K562 (cell line): ENCODE measurements at regions not wholly inside any gene's neighbourhood (a gene's known extent, or its start where the extent isn't known, plus 50 kb on each side); places are given as distances from the start of the nearest gene placed in this dataset.

Source experiments
- ATAC-seq: fragments of 200-7000 bp; cut with Tn5 transposase; 3 replicates; pipeline ENCODE4 v1.9.1; 2020; ENCODE audit warnings: moderate library complexity
- BruUV-seq: library from RNA; stranded (reverse); fragments of 400-500 nt; replicated peaks from 2 replicates; lab custom pipeline; 2021; lab: Mats Ljungman, UMichigan
- CTCF ChIA-PET: fragments of 300-600 bp; formaldehyde crosslinking; extraction: SDS; loops from one replicate; lab custom pipeline; 2021; ENCODE audit warnings: low intra/inter-chr PET ratio; lab: Yijun Ruan, JAX
- POLR2A ChIA-PET: fragments of 300-600, 350-650 bp; sonication (Branson Sonifier 250); formaldehyde crosslinking; extraction: SDS; loops from one replicate; lab custom pipeline; 2021; ENCODE audit warnings: antibody characterized with exemption, inconsistent platforms; lab: Yijun Ruan, JAX
- DNase-seq, 4 experiments: peaks; one replicate each; pipeline versions ENCODE4 v3.0.0 to v3.0.0-alpha.2; 2011 to 2018; ENCODE audit warnings: low spot score in 3 of 4, mixed read lengths in 3 of 4; ENCODE audit errors: extremely low read depth in 1 of 4
- FAIRE-seq: peaks from 2 replicates; lab custom pipeline; 2011; peaks lifted over from hg19 to GRCh38; lab: Jason Lieb, UNC
- H2AFZ ChIP-seq: 2 replicates; pipeline ENCODE4 v1.6.0; 2011; ENCODE audit warnings: low read depth, low read length, control low read depth, inconsistent platforms
- H3K27ac ChIP-seq: fragments of 200-600 bp; 3 replicates; pipeline ENCODE4 v1.8.0; 2011; ENCODE audit warnings: low read depth, mild to moderate bottlenecking, control low read depth, inconsistent platforms, low read length, moderate library complexity, mixed read lengths; ENCODE audit errors: extremely low read depth
- H3K27me3 ChIP-seq, 2 experiments: fragments of 300-600 bp in 1 of 2; 2 replicates in 1 of 2; 3 replicates in 1 of 2; pipeline versions ENCODE4 v1.6.0 to v1.8.0; 2011; ENCODE audit warnings: inconsistent platforms in 2 of 2, low read length in 2 of 2, mild to moderate bottlenecking in 1 of 2, mixed read lengths in 1 of 2, moderate library complexity in 1 of 2; ENCODE audit not compliant: control insufficient read depth in 2 of 2, insufficient read depth in 2 of 2
- H3K36me3 ChIP-seq: fragments of 300-600 bp; 3 replicates; pipeline ENCODE4 v1.8.0; 2011; ENCODE audit warnings: mild to moderate bottlenecking, low read length, inconsistent platforms; ENCODE audit not compliant: control insufficient read depth, insufficient read depth
- H3K4me1 ChIP-seq, 2 experiments: fragments of 200-600 bp in 1 of 2; replicated peaks in 1 of 2; 2 replicates in 1 of 2; 3 replicates in 1 of 2; pipeline versions ENCODE4 v1.5.1 to v1.8.0; 2011; ENCODE audit warnings: inconsistent platforms in 2 of 2, low read length in 2 of 2, mild to moderate bottlenecking in 1 of 2, mixed read lengths in 1 of 2, moderate library complexity in 1 of 2; ENCODE audit not compliant: control insufficient read depth in 2 of 2, insufficient read depth in 2 of 2
- H3K4me2 ChIP-seq: 2 replicates; pipeline ENCODE4 v1.6.1; 2011; ENCODE audit warnings: low read length, control low read depth, inconsistent platforms, mixed read lengths; ENCODE audit not compliant: insufficient read depth
- H3K4me3 ChIP-seq: fragments of 200-600 bp; sonication (generic), shearing (Covaris generic); 2 replicates; pipeline ENCODE4 v1.5.1; 2016; ENCODE audit warnings: control low read depth, inconsistent platforms
- H3K79me2 ChIP-seq: fragments of 200-600 bp; 3 replicates; pipeline ENCODE4 v1.8.0; 2011; ENCODE audit warnings: low read length, inconsistent platforms; ENCODE audit not compliant: control insufficient read depth, insufficient read depth
- H3K9ac ChIP-seq, 2 experiments: 2 replicates each; pipeline versions ENCODE4 v1.6.0 to v1.6.1; 2011; ENCODE audit warnings: low read depth in 2 of 2, low read length in 2 of 2, control low read depth in 1 of 2, inconsistent platforms in 1 of 2, mild to moderate bottlenecking in 1 of 2, mixed read lengths in 1 of 2; ENCODE audit not compliant: insufficient read depth in 1 of 2
- H3K9me1 ChIP-seq: one replicate; pipeline ENCODE4 v1.6.0; 2011; ENCODE audit warnings: inconsistent platforms, mild to moderate bottlenecking, low read length, moderate library complexity; ENCODE audit not compliant: control insufficient read depth, insufficient read depth
- H3K9me3 ChIP-seq: replicated peaks from 2 replicates; pipeline ENCODE4 v1.5.1; 2011; ENCODE audit warnings: low read depth, low read length, inconsistent platforms; ENCODE audit not compliant: control insufficient read depth, insufficient read depth
- H4K20me1 ChIP-seq: replicated peaks from 2 replicates; pipeline ENCODE4 v1.6.1; 2011; ENCODE audit warnings: low read length, inconsistent platforms, mixed read lengths; ENCODE audit not compliant: control insufficient read depth, insufficient read depth
- E4F1 ChIP-seq: fragments of 250-450 bp; sonication (Bioruptor Pico); IDR thresholded peaks from 2 replicates; pipeline ENCODE4 v1.5.0; 2021; ENCODE audit warnings: mild to moderate bottlenecking, borderline replicate concordance
- ETV1 ChIP-seq: fragments of 450-650 bp; conservative IDR thresholded peaks from 2 replicates; pipeline ENCODE4 v1.6.1; 2016; ENCODE audit warnings: missing genetic modification characterization, control low read depth, low read depth, missing compliant biosample characterization
- EWSR1 ChIP-seq: fragments of 450-650 bp; IDR thresholded peaks from 2 replicates; pipeline ENCODE4 v1.6.1; 2018; ENCODE audit warnings: borderline replicate concordance, mild to moderate bottlenecking, low read depth, moderate library complexity; ENCODE audit not compliant: partially characterized antibody
- FOSL1 ChIP-seq: fragments of 200-800 bp; sonication (Bioruptor generic); conservative IDR thresholded peaks from 2 replicates; pipeline ENCODE4 v1.6.1; 2016; ENCODE audit warnings: missing genetic modification characterization, missing compliant biosample characterization
- GABPB1 ChIP-seq: sonication (generic); formaldehyde crosslinking; IDR thresholded peaks from 2 replicates; pipeline ENCODE4 v1.8.0; 2022; ENCODE audit warnings: mild to moderate bottlenecking, missing genetic modification reagents
- KDM1A ChIP-seq, 2 experiments: fragments of 450-650 bp; IDR thresholded peaks; 2 replicates each; pipeline ENCODE4 v1.6.1; 2016; ENCODE audit warnings: mild to moderate bottlenecking in 2 of 2
- POLR2AphosphoS5 ChIP-seq: IDR thresholded peaks from 2 replicates; pipeline ENCODE4 v1.6.1; 2011; ENCODE audit warnings: mild to moderate bottlenecking, low read depth, low read length, moderate library complexity; ENCODE audit not compliant: control insufficient read depth, insufficient read depth
- RB1 ChIP-seq: fragments of 450-650 bp; IDR thresholded peaks from 2 replicates; pipeline ENCODE4 v1.6.1; 2017; ENCODE audit warnings: low read depth, mild to moderate bottlenecking
- ZNF316 ChIP-seq: fragments of 450-650 bp; IDR thresholded peaks from 2 replicates; pipeline ENCODE4 v1.6.1; 2016
- WGBS: fragments of 100-300 bp; shearing (Covaris generic); methylation state at CpG from one replicate; pipeline ENCODE4 v1.1.6; 2016; ENCODE audit warnings: low coverage, mixed read lengths; ENCODE audit not compliant: insufficient coverage; ENCODE audit errors: missing lambda C conversion rate; 5-methylcytosine and 5-hydroxymethylcytosine counted together
- in situ Hi-C: fragments of 300-500 bp; cut with MboI; formaldehyde crosslinking; loops from 4 replicates; pipeline ENCODE4 v1.15.0; 2018; ENCODE audit warnings: inconsistent platforms, mixed read lengths
- intact Hi-C: fragments of 100-400 bp; cut with micrococcal nuclease; formaldehyde crosslinking; loops from 2 replicates; pipeline ENCODE4 v1.14.2; 2022

GRCh38 chr4:132998585-132999230 is 150.4 kb upstream of the PCDH10 start (continued):
- TF ChIP-seq E4F1 (no peak), POLR2AphosphoS5 (no peak), EWSR1 (no peak), ETV1 (no peak), GABPB1 (CRISPR knock-in tag) (no peak), ZNF316 (no peak)

- POLR2A ChIA-PET = no interaction called here
- ATAC-seq (no peak), DNase-seq (no peak), FAIRE-seq (no peak)
- Histone ChIP-seq H3K4me1 (no peaks in the 10 kb centered on the region), H3K9me3 (no peaks in the 10 kb centered on the region), H3K4me2 (no peak overlapping the region), H2AFZ (no peak overlapping the region), H3K27me3 (no peaks in the 10 kb centered on the region), H3K9ac (no peak overlapping the region), H4K20me1 (no peaks in the 10 kb centered on the region), H3K27ac (no peak overlapping the region), H3K4me3 (no peak overlapping the region), H3K36me3 (no peaks in the 10 kb centered on the region), H3K79me2 (no peaks in the 10 kb centered on the region), H3K9me1 (no peaks in the 10 kb centered on the region)
- CTCF ChIA-PET = no interaction called here
- WGBS = 0% methylated on average over 3 of the region's 3 CpGs
- intact Hi-C loops (no loop called here), in situ Hi-C loops (no loop called here)
- TF ChIP-seq KDM1A (IDR thresholded peaks at IDR 0.05) (no peak), FOSL1 (tag) (peak; percentile 31), RB1 (no peak)
- no TSS peak for BruUV-seq
These were observed 149.1 kb upstream of the PCDH10 start for GRCh38 chr4:133000012-133000411.
